ENCODE measurements at regions not wholly inside any gene's neighbourhood (a gene's known extent, or its start where the extent isn't known, plus 50 kb on each side); places are given as distances from the start of the nearest gene placed in this dataset.

DNA sequence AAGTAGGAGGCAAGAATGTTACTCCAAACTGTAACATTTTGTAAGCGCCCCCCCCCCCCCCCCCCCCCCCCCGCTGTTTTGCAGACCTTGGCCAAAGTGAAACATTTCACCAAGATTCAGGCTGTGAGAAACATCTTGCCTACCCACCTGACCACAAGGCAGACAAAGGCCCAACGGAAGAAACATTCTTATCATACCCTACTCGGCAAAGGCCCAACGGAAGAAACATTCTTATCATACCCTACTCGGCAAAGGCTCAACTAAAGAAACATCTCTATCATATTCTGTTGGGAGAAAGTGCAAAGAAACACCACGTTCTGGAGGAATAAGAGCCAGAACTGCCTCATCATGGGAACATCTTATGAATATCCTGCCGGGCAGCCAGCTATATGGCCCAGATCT lies 117.1 kb downstream of the JRKL start:
- no peaks in the 10 kb centered on the region for H3K27me3 ChIP-seq (ENCODE audit: control insufficient read depth in 2 of 2, insufficient read depth in 2 of 2, low read length in 2 of 2)
- CTCF ChIA-PET = no interaction called here
- POLR2A ChIA-PET = no interaction called here
- H4K20me1 ChIP-seq (replicated peaks; ENCODE audit: control insufficient read depth, extremely low read depth, insufficient read depth, low read length) = no peaks in the 10 kb centered on the region
- no peak overlapping the region for H3K4me2 ChIP-seq (ENCODE audit: insufficient read depth, low read length)
- DNase-seq (ENCODE audit: low read depth, low spot score) (no peak), FAIRE-seq (no peak)
- no peaks in the 10 kb centered on the region for H3K9me1 ChIP-seq (replicated peaks; ENCODE audit: control insufficient read depth, extremely low read depth, insufficient read depth, low read length)
- H3K9me3 ChIP-seq (replicated peaks; ENCODE audit: control insufficient read depth, insufficient read depth, low read length) = no peaks in the 10 kb centered on the region
- H3K27ac ChIP-seq (ENCODE audit: insufficient read depth, low read depth, low read length) = no peak overlapping the region
- no peak overlapping the region for H2AFZ ChIP-seq (ENCODE audit: low read depth, low read length)
- dilution Hi-C loops (cut with MboI; ENCODE audit: extremely low pct_ligation_motif_present, low sequenced_read_pairs) = no loop called here
- no TSS peak for BruUV-seq (replicated peaks)
- TF ChIP-seq GATA2 (IDR thresholded peaks at IDR 0.05; ENCODE audit: insufficient read depth, insufficient read length, low read depth, low read length) (no peak), EZH2 (IDR thresholded peaks at IDR 0.05; ENCODE audit: borderline replicate concordance, low read depth, low read length, severe bottlenecking) (no peak), JUN (IDR thresholded peaks at IDR 0.05; ENCODE audit: borderline replicate concordance, insufficient read depth, insufficient read length, low read depth) (no peak), POLR2A (IDR thresholded peaks at IDR 0.05; ENCODE audit: low read depth, low read length) (no peak), FOS (IDR thresholded peaks at IDR 0.05; ENCODE audit: borderline replicate concordance, insufficient read depth, low read length) (no peak), MYC (IDR thresholded peaks at IDR 0.05; ENCODE audit: low read depth, low read length) (no peak), POLR2AphosphoS5 (IDR thresholded peaks at IDR 0.05; ENCODE audit: insufficient read depth, low read depth, low read length) (no peak)
- TF ChIP-seq, protein P1, sequence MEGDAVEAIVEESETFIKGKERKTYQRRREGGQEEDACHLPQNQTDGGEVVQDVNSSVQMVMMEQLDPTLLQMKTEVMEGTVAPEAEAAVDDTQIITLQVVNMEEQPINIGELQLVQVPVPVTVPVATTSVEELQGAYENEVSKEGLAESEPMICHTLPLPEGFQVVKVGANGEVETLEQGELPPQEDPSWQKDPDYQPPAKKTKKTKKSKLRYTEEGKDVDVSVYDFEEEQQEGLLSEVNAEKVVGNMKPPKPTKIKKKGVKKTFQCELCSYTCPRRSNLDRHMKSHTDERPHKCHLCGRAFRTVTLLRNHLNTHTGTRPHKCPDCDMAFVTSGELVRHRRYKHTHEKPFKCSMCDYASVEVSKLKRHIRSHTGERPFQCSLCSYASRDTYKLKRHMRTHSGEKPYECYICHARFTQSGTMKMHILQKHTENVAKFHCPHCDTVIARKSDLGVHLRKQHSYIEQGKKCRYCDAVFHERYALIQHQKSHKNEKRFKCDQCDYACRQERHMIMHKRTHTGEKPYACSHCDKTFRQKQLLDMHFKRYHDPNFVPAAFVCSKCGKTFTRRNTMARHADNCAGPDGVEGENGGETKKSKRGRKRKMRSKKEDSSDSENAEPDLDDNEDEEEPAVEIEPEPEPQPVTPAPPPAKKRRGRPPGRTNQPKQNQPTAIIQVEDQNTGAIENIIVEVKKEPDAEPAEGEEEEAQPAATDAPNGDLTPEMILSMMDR (IDR thresholded peaks at IDR 0.05; ENCODE audit: extremely low read depth in 1 of 2, insufficient read depth in 1 of 2, low read depth in 1 of 2, low read length in 2 of 2) = no peak
- TF ChIP-seq, protein P2, sequence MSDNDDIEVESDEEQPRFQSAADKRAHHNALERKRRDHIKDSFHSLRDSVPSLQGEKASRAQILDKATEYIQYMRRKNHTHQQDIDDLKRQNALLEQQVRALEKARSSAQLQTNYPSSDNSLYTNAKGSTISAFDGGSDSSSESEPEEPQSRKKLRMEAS (IDR thresholded peaks at IDR 0.05; ENCODE audit: insufficient read depth, insufficient read length) = no peak
- H3K9ac ChIP-seq (replicated peaks; ENCODE audit: extremely low read depth, insufficient read depth, low read length) = no peak overlapping the region
- no peak overlapping the region for H3K4me3 ChIP-seq (replicated peaks in 1 of 3; ENCODE audit: insufficient read depth in 1 of 3, low read depth in 1 of 3, low read length in 3 of 3)
- no peaks in the 10 kb centered on the region for H3K79me2 ChIP-seq (ENCODE audit: control insufficient read depth, insufficient read depth, low read length)
- intact Hi-C loops (cut with micrococcal nuclease) = no loop called here
- no peaks in the 10 kb centered on the region for H3K36me3 ChIP-seq (ENCODE audit: control insufficient read depth in 2 of 2, extremely low read depth in 1 of 2, insufficient read depth in 2 of 2, low read length in 2 of 2)
- no peaks in the 10 kb centered on the region for H3K4me1 ChIP-seq (ENCODE audit: control insufficient read depth, extremely low read depth, insufficient read depth, low read length)

All from endothelial cell of umbilical vein (primary cell).